Stimulated activated CD4-positive, alpha-beta T cell treated with anti-CD3 and anti-CD28 coated beads, Interleukin-12 subunit alpha, Interleukin-12 subunit beta, amount 100 ng/mL, for 48 hours (primary cell): ENCODE measurements at regions not wholly inside any gene's neighbourhood (a gene's known extent, or its start where the extent isn't known, plus 50 kb on each side); places are given as distances from the start of the nearest gene placed in this dataset.
"Not testable (repeated sequence)": the region's sequence is repeated elsewhere in the genome, so short reads cannot be mapped to it uniquely, and the experiment has no call there.

Experiments used
- DNase-seq, 3 donors: peaks; one replicate each; pipeline ENCODE4 v3.0.0-alpha.2; 2020; ENCODE audit warnings: low read depth in 2 of 3, low spot score in 1 of 3

DNA sequence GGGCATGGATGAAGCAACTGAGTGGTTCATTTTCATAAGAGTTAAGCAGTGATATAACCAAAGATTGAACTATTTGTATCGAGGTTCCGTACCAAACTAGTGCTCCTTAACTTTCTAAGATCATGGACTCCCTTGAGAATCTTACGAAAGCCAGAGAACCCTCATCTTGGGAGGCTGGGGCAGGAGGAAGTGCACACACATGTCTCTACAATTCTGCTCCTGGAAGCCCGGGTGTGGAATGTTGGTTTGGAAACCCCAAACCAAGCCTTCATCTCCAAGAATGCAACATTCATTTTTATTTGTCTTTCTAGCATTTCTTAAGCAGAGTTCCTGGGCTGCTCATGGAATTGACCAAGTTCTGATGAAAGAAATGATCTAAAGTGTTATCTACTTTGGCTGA is 215.0 kb upstream of the PRNP start:
- no peak for DNase-seq

DNA sequence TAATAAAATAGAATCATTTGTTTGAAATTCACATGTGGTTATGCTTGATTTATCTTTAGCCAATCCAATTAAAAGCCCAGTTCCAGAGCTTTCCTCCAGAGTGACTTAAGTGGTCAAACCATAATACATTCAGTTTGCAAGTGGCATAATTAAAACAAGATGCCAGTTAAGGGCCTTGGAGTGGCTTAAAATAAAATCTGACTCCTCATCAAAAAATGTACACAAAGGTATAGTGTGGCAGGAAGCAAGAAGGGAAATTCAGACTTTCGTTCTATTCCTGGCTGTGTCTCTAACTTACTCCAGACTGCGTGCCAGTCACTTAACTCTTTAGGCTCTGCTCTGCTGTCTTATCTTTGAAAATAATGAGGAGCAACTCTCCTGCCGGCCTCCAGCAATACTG is 215.9 kb upstream of the PRNP start:
- DNase-seq = no peak

DNA sequence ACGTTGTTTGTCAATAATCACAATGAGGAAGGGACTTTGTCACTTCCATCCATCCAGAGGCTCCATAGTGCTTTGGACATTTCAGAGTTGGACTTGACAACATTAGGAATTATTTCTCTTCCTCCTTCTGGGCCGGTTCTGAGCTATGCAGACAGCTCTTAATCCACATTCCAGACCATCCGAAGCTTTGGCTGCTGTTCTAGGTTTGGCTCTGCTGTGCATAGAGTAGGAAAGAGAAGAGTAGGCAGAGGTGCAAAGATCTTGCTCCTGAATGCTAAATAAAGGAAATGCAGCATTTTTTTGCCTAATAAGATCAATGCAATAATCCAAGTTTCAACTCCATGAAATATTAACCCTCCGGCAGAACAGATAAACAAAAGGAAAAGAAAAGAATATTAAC is 216.3 kb upstream of the PRNP start:
- no peak for DNase-seq

DNA sequence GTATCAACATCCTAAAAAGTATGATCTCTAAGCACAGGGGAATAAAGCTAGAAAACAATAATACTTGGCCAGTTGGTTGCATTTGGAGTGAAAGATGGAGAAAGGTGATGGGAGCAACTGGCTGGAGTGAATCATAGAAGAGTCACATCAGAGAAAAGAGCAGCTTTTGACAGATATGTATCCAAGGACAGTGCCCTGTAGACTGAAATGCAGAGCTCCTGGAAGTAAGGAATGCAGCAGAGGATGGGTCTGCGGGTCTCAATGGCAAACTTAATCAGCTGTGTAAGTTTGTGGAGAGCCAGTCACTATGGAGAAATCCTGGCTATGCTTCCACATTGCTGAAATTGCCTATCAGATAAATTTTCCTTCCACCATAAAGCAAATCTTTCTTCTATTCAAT is 218.1 kb upstream of the PRNP start:
- DNase-seq = no peak

DNA sequence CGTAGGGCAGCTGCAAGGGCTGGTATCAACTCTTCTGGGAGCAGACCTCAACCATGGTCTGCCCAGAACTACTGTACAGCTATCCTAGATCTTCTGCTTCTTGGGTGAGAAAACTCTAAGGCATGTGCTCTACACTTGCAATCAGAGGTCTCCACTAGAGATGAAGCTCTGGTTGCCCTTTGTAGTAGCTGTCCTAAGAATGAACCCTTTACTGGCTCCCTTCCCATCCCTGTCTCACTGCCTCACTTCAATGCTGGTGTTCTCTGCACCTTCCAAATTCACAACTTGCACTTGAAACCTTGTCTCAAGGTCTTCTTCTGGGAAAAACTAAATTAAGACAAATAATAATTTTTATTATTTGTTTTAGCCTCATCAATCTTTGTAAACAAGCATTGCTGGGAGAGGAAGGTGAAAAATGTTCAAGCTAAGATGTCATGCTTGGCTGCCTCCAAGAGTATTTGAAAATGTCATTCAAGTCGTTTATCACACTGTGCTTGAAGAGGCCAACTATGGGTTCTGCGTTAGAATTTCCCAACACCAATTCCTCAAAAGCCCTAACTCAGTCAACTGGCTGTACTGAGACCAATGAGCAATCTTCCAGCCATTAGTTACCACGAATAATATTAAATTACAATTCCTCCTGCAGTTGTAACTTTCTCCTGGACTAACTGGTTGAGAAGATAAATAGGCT is 216.9 kb upstream of the ADRA1D start:
- no peak for DNase-seq

DNA sequence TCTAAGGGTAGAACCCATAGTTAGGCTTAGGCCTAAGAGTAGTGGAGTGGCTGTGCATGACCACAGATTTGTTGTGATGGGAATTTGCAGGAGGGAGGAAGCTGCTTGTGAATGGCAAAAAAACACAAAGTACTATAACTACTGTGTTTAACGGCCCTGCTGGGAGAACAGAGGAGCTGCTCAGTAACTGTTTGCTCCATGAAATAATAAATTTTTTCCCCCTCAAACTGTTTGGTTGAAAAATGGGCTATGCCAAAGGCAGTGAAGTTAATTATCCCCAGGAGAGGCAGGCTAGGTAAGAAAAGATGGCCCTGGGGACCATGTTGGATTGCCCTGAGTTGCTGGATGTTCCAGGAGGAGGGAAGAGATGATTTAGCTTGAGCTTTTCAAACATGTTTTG is 216.1 kb upstream of the ADRA1D start:
- no peak for DNase-seq

DNA sequence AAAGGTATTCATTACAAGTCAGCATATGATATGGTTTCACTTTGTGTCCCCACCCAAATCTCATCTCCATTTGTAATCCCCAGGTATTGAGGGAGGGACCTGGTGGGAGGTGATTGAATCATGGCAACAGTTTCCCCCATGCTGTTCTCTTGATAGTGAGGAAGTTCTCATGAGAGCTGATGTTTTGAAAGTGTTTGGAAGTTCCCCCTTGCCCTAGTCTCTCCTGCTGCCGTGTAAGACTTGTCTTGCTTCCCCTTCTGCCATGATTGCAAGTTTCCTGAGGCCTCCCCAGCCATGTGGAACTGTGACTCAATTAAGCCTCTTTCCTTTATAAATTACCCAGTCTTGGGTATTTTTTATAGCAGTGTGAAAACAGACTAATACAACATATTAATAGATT is 213.7 kb upstream of the ADRA1D start:
- DNase-seq = not testable (repeated sequence)

DNA sequence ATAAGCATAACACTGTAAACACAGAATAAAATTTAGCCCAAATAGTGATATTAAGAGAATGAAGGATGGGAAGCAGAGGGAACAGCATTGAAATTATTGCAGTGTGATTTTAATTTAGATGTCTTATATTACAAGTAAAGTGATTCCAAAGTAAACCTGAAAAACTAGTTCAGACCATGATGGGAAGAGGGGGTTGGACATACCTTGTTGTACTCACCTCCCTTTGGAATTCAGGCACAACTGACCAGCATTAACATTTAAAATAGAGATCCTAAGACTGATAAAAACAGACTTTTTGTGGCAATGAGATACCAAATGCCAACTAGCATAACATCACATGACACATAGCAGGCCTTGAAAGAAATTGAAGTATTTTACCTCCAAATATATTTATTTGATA is 210.0 kb upstream of the ADRA1D start:
- no peak for DNase-seq

DNA sequence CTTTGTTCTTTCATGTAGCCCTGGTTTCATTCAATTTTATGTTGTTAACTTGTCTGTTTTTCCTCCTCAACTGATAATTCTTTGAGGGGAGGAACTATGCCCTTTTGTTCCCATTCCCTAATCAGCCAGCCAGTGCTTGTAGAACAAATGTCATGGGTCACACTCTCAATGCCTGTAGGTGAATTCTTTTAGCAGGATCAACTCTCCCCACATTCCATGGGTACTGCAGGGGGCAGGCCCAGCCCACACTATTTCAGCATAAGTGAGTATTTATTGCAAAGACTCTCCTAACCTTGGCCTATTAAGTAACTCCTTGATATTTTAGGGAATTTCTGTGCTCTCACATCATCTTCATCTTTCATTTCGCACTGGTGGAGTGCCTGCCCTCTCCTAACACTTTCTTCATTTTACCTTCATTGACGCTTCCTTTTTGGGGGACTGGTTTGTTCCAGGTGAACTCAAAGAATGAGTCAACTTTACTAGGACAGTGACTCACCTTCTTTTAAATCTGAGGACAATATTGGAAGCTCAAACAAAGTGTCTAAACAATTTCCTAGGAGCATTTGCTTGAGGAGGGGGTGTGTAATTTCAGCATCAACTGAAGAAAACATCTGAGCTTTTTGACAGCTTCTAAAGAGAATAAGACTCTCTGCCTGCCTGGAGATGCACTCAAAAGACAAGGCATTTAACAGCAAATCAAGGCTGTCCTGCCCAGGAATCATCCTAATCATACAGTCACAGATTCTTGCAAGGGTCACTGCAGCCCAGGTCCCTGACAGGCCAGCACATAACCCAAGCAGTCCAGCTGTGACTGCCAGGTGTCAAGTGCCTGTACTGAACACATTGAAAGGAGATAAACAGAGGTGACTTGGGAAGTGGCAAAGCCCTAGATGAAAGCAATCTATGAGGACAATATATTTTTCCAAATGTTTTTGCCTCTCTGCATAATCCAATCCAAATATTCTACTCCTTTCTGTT is 208.8 kb upstream of the ADRA1D start:
- DNase-seq = no peak

DNA sequence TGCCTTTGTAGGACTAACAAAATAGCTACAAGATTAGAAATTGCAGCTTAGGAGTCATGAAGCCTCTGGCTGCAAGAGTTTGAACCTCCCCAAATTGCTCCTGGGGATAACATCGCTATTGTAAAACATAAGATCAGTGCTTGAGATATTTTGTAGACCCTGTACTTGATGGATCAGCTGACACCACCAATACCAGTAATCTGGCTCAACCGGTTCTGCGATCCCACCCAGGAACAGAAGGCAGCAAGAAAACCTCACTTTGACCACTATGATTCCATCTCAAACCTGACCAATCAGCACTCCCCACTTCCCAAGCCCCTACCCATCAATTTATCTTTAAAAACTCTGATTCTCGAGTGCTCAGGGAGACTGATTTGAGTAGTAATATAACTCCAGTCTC is 206.9 kb upstream of the ADRA1D start:
- no peak for DNase-seq

DNA sequence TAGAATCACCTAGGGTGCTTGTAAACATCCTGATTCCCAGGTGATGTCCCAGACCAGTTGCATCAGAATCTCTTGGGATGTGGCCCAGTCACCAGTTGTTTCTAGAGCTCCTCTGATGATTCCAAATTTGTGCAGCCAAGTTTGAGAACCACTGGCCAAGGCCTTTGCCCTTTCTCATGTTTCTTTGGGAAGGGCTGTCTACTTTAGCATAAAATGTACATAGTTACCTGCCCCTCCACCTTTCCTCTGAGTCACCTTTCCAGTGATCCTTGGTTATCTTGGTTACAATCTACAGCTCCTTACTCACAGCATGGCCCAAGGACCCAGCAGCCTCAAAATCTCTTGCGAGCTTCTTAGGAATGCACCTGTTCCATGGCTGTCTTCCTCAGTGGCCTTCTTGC is 206.2 kb upstream of the ADRA1D start:
- no peak for DNase-seq

DNA sequence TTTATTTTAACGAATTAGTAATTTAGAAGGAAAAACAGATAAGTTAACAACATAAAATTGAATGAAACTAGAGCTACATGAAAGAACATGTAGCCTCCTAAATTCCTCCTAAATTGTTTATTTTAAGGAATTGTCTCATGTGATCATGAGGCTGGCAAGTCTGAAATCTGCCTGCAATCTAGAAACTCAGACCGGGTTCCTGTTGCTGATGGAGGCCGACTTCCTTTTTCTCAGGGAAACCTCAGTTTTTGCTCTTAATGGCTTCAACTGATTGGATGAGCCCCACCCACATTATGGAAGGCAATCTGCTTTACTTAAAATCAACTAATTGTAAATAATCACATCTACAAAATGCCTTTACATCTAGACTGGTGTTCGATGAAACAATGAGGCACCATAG is 205.0 kb upstream of the ADRA1D start:
- no peak for DNase-seq

DNA sequence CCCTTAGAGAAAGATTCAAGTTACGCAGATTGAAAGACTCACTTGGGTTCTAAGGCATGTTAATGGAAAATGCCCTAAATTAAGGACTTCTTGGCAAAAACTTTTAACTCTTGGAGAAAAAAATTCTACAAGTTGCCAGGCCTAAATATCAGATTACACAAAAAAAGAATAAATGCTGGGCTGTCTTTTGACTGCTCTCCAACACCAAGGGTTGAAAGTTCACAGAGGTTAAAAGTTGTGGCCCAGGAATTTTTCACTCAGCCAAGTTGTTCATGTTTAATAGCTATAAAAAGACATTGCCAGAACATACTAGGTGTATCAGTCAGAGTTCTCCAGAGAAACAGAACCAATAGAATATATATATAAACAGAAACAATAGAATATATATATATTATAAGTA is 204.3 kb upstream of the ADRA1D start:
- DNase-seq = no peak

DNA sequence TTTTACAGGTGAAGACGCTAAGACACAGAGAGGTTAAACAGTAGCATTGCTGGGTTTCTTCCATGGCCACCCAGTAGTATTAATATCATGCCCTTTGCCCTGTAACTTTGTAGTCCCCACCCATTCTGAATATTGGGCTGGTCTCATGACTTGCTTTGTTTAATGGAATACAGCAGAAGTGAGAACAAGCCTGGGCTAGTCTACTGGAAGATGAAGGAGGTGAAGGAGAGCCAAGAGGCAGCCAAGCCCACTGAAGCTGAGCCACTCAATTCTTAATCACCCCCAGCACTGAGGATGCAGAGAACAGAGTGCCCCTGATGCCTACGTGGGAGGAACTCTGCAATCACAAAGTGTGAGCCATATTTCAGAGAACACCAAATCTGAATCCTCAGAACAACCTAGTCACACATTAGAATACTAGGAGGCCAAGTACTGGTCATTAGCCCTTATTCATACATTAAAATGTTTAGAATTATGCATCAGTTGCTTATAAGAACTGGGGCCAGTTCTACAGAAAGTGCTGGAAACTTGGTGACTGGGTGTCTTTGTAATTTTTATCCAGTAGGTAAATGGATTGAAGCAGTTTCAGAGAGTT is 202.5 kb upstream of the ADRA1D start:
- DNase-seq = no peak

DNA sequence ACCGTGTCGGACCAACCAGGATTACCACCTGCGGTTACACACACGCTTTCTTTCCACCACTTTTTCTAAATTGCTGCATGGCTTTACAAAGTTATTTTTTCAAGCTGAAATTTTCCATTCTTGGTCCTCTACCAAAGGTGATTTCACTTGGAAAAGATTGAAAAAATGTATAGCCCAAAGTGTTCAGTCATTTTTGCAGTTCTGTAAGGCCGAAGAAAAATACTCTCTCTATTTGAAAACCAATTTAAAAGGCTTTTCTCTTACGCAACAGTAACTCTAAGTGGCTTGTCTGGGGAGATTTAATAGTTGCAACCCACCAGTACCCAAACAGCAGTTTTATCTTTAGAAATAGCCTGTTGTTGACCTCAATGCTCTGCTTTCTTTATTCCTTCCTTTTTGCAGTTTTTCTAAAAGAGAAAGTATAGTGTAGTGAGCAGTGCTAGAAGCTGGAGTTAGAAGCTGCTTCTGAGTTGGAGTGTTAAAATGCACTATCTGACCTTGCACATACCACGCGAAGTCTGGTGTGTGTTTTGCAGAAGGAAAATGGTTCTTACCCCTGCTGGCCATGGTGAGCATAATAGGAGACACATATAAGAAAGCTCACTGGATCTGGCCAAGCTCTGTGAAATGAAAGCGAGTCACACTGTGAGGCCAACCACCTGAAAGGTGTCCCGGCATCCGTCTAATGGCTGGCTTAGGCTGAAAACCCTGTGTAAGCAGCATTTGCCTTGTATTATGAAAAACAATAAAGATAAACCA is 201.0 kb upstream of the ADRA1D start:
- no peak for DNase-seq

DNA sequence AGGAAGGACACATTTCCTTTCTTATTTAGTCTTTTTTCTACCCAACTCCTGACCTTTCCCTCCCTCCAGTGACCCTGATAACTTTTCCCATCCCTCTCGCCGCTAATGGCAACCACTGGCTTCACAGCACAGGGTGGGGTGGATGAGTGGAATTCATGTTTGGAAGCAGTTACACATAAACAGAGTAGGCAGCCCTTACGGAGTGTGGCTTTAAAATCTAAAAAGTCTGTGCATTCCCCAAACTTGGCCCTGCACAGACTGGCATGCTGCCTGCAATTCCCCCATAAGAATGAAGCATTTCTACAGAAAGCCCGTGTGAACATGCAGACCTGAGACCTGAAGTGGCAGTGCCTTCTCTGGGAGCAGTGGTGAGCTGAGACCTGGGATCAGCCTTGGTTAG is 196.7 kb upstream of the ADRA1D start:
- DNase-seq = no peak

DNA sequence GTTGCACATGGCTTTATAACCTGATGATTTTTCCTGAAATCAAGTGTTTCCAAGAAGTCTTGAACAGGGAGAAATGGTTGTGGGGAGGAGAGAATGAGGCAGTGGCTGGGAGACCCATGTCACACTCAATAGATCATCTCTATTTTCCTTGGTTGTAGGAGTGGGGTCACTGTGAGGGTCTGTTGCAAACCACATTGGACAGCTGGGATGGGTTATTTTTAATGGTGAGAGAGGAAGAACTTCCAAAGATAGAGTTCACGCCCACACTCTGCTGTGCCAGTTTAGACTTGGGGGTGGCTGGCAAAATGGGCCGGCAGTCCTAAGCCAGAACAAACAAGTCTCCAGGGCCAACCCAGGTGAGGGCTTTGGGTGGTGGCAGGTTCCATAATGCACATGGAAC is 196.2 kb upstream of the ADRA1D start:
- DNase-seq = no peak

DNA sequence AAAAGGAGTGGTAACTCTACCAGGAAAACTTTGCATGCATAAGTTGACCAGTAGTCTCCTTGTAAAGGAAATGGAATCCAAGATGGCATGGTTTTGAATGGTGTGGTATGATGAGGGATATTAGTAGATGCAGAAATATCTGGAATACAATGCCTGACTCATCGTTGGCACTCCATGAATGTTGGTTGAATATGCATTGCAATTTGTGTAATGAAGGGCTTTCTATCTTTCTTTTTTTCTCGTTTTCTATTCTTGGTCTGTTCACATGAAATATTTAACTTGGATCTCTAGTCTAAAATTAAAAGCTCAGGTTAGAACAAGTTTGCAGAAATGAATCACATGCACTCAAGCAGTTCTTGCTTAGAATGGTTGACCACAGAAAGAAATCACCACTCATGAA is 195.3 kb upstream of the ADRA1D start:
- DNase-seq = no peak

DNA sequence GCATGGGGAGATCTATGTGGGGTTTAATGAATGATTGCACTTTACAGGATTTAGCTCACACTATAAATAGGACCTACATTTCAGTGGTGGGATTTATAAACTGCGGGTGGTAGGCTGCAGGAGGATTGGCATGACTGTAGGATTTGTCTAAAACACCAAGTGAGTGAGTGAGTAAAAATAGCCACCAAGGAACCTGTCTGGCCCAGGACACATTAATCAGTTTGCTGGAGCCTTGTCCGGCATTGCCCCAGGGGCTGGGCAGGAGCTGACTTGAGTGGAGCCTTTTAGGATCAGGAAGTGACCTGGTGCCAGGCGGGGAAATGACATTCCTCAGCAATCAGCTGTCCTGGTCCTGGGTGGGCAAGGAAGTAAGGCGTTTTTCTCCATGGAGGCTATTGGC is 193.9 kb upstream of the ADRA1D start:
- DNase-seq = no peak

DNA sequence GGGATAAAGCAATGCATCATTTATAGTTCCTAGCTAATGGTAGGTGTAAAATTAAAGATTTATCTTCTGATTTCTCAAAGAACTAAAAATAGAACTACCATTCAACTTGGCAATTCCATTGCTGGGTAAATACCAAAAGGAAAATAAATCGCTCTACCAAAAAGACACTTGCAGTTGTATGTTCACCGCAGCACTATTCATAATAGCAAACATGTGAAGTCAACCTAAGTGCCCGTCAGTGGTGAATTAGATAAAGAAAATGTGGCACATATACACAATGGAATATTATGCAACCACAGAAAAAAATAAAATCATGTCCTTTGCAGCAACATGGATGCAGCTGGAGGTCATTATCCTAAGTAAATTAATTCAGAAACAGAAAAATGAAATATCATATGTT is 192.8 kb upstream of the ADRA1D start:
- DNase-seq = no peak

DNA sequence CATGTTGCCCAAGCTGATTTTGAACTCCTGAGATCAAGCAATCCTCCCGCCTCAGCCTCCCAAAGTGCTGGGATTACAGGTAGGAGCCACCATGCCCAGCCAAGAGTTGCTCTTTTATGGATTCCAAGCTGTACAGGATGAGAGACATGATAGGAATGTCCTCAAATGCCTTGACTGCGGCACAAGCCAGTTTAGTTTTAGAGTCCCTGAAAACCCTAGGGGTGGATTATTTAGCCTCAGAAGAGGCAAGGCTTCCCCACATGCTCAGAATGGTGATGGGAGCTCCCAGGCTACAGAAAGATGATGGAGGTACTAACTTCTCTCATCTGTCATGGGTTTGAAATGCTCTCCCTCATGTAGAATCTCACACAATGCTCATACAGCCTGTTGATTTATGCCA is 192.1 kb upstream of the ADRA1D start:
- DNase-seq = no peak

DNA sequence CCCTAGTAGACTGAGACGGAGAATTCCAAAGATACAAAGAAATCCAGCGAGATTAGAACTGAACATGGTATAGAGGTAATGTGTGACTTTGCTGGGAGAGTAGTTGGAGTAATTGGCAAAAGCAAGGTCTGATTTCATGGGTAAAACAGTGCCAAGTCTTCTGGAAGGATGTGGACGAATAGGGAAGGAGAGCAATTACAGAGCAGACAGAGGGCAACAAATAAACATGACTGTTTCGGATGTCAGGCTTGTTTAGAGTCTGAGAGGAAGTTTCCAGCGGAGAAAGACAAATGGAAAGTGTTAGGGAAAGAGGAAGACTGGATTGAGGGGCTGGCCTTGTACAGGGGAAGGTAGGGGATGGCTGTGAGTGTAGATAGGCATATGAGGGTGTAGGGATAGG is 190.4 kb upstream of the ADRA1D start:
- no peak for DNase-seq
